Heart left ventricle (tissue), 13 donors: ENCODE measurements at regions not wholly inside any gene's neighbourhood (a gene's known extent, or its start where the extent isn't known, plus 50 kb on each side); places are given as distances from the start of the nearest gene placed in this dataset.

Experiments
- CTCF ChIP-seq, 12 donors: fragments of 200-600 bp; sonication (generic) in 4 of 12; IDR thresholded peaks; one replicate each; pipeline versions ENCODE4 v1.5.0 to v1.8.0; 2018 to 2022; ENCODE audit warnings: antibody characterized with exemption in 12 of 12, mild to moderate bottlenecking in 5 of 12
- POLR2A ChIP-seq, 2 donors: fragments of 450-650 bp; IDR thresholded peaks; one replicate each; pipeline ENCODE4 v1.6.1; 2017; ENCODE audit warnings: antibody characterized with exemption in 2 of 2, mild to moderate bottlenecking in 2 of 2, moderate library complexity in 2 of 2
- donor health status: ischemic (EF 13 %, LVEDD 7.1; RV severe dilation, severe dysfunction).
- donor health status: DM: no; HTN: yes; CAD: no.
- donor health status: DM: no; HTN: no; CAD: no.
- donor health status: ischemic (EF 25% LVEDD 6.9; RV normal size, moderate dysfunction).
- donor health status: ischemic (EF 25% LVEDD 5.7; RV mildly dilated, moderate dysfunction).
- donor health status: ischemic (EF 35%, LVEDD 5.7; RV mildly dilated, moderate dysfunction).
- donor health status: nonischemic (EF 11% LVEDD 7.7; RV severe dilation, severe dysfunction).
- donor health status: DM: yes; HTN: yes; CAD: no.
- donor health status: PGD.
- donor health status: ischemic (EF 29% LVEDD 5.4; RV normal size, mild dysfunction).
- donor health status: nonischemic (EF 23%, LVEDD 6.1; RV moderate dilation, normal function).

GRCh38 chr3:146655333-146655996 lies 50.3 kb upstream of the PLSCR5 start:
- no peak for TF ChIP-seq POLR2A (IDR thresholded peaks at IDR 0.05)
- TF ChIP-seq CTCF (IDR thresholded peaks at IDR 0.05), result no peak
